Astrocyte (in vitro differentiated cells and primary cell): ENCODE measurements at regions not wholly inside any gene's neighbourhood (a gene's known extent, or its start where the extent isn't known, plus 50 kb on each side); places are given as distances from the start of the nearest gene placed in this dataset.

Source experiments
- DNase-seq: peaks from one replicate; pipeline ENCODE4 v3.0.0-alpha.2; 2010; ENCODE audit warnings: low read depth
- FAIRE-seq: peaks from 2 replicates; lab custom pipeline; 2011; peaks lifted over from hg19 to GRCh38; lab: Jason Lieb, UNC
- H2AFZ ChIP-seq: 2 replicates; pipeline ENCODE4 v1.6.0; 2012; ENCODE audit warnings: low read depth, low read length, inconsistent platforms
- H3K27ac ChIP-seq: 2 replicates; pipeline ENCODE4 v1.5.1; 2011; ENCODE audit warnings: low read depth, low read length, inconsistent platforms
- H3K27me3 ChIP-seq: 2 replicates; pipeline ENCODE4 v1.6.0; 2011; ENCODE audit warnings: low read length, inconsistent platforms; ENCODE audit not compliant: insufficient read depth
- H3K36me3 ChIP-seq: 2 replicates; pipeline ENCODE4 v1.5.1; 2011; ENCODE audit warnings: low read length, inconsistent platforms; ENCODE audit not compliant: insufficient read depth
- H3K4me1 ChIP-seq: 2 replicates; pipeline ENCODE4 v1.5.1; 2011; ENCODE audit warnings: low read length, inconsistent platforms; ENCODE audit not compliant: insufficient read depth
- H3K4me2 ChIP-seq: 2 replicates; pipeline ENCODE4 v1.6.0; 2012; ENCODE audit warnings: low read length, inconsistent platforms
- H3K4me3 ChIP-seq: 2 replicates; pipeline ENCODE4 v1.5.1; 2011; ENCODE audit warnings: low read depth, mild to moderate bottlenecking, low read length, inconsistent platforms; ENCODE audit not compliant: insufficient read depth
- H3K79me2 ChIP-seq: 2 replicates; pipeline ENCODE4 v1.6.0; 2012; ENCODE audit warnings: mild to moderate bottlenecking, low read length, inconsistent platforms; ENCODE audit not compliant: insufficient read depth
- H3K9ac ChIP-seq: 2 replicates; pipeline ENCODE4 v1.6.0; 2012; ENCODE audit warnings: mild to moderate bottlenecking, low read length, inconsistent platforms
- H3K9me3 ChIP-seq: 2 replicates; pipeline ENCODE4 v1.5.1; 2012; ENCODE audit warnings: low read depth, mild to moderate bottlenecking, low read length, inconsistent platforms; ENCODE audit not compliant: insufficient read depth
- H4K20me1 ChIP-seq: 2 replicates; pipeline ENCODE4 v1.6.0; 2012; ENCODE audit warnings: low read length, inconsistent platforms; ENCODE audit not compliant: insufficient read depth
- H3K27ac Mint-ChIP-seq: one replicate; pipeline ENCODE4 v1.8.0; 2021; ENCODE audit warnings: mild to moderate bottlenecking, mixed read lengths; ENCODE audit not compliant: unreplicated experiment
- H3K27me3 Mint-ChIP-seq: one replicate; pipeline ENCODE4 v1.8.0; 2021; ENCODE audit warnings: low read depth, mixed read lengths; ENCODE audit not compliant: unreplicated experiment
- H3K36me3 Mint-ChIP-seq: one replicate; pipeline ENCODE4 v1.8.0; 2021; ENCODE audit warnings: low read depth, mixed read lengths; ENCODE audit not compliant: unreplicated experiment
- H3K4me1 Mint-ChIP-seq: one replicate; pipeline ENCODE4 v1.8.0; 2021; ENCODE audit warnings: low read depth, mixed read lengths; ENCODE audit not compliant: unreplicated experiment
- H3K4me3 Mint-ChIP-seq: one replicate; pipeline ENCODE4 v1.8.0; 2021; ENCODE audit warnings: mild to moderate bottlenecking, moderate library complexity, mixed read lengths; ENCODE audit not compliant: unreplicated experiment
- H3K9me3 Mint-ChIP-seq: one replicate; pipeline ENCODE4 v1.8.0; 2021; ENCODE audit warnings: mild to moderate bottlenecking, mixed read lengths; ENCODE audit not compliant: unreplicated experiment
- CTCF ChIP-seq: IDR thresholded peaks from 2 replicates; pipeline ENCODE4 v1.5.1; 2011; ENCODE audit warnings: low read depth, mild to moderate bottlenecking, inconsistent platforms, low read length, moderate library complexity; ENCODE audit not compliant: insufficient read depth
- EZH2 ChIP-seq: IDR thresholded peaks from 2 replicates; pipeline ENCODE4 v1.6.1; 2012; ENCODE audit warnings: mild to moderate bottlenecking, low read length, inconsistent platforms; ENCODE audit not compliant: insufficient read depth

GRCh38 chr11:133727774-133728173 is 117.5 kb downstream of the SPATA19 start:
- Mint-ChIP-seq H3K4me3 (no peak overlapping the region), H3K27ac (no peak overlapping the region), H3K27me3 (peaks cover 21% of the 10 kb centered on the region), H3K36me3 (no peaks in the 10 kb centered on the region), H3K4me1 (no peaks in the 10 kb centered on the region), H3K9me3 (no peaks in the 10 kb centered on the region)
- no peak overlapping the region for H3K4me2 ChIP-seq
- no peak for DNase-seq
- no peaks in the 10 kb centered on the region for H3K9me3 ChIP-seq
- no peaks in the 10 kb centered on the region for H4K20me1 ChIP-seq
- no peak overlapping the region for H3K27ac ChIP-seq
- no peaks in the 10 kb centered on the region for H3K79me2 ChIP-seq
- no peaks in the 10 kb centered on the region for H3K27me3 ChIP-seq
- no peaks in the 10 kb centered on the region for H3K36me3 ChIP-seq
- H3K9ac ChIP-seq = no peak overlapping the region
- FAIRE-seq = no peak
- TF ChIP-seq CTCF (no peak), EZH2 (no peak)
- H2AFZ ChIP-seq = no peak overlapping the region
- H3K4me3 ChIP-seq = no peak overlapping the region
- H3K4me1 ChIP-seq = no peaks in the 10 kb centered on the region

GRCh38 chr11:133726542-133726941 is 118.8 kb downstream of the SPATA19 start:
- FAIRE-seq = no peak
- H3K27ac ChIP-seq = no peak overlapping the region
- TF ChIP-seq CTCF (no peak), EZH2 (no peak)

GRCh38 chr11:133724116-133724515 is 121.2 kb downstream of the SPATA19 start:
- Histone ChIP-seq H3K4me2 (no peak overlapping the region), H3K27me3 (no peaks in the 10 kb centered on the region), H3K4me1 (no peaks in the 10 kb centered on the region), H4K20me1 (no peaks in the 10 kb centered on the region), H3K9me3 (no peaks in the 10 kb centered on the region), H3K79me2 (no peaks in the 10 kb centered on the region), H3K4me3 (no peak overlapping the region), H3K27ac (no peak overlapping the region), H3K36me3 (no peaks in the 10 kb centered on the region), H2AFZ (no peak overlapping the region), H3K9ac (no peak overlapping the region)
- no peak for FAIRE-seq
- H3K9me3 Mint-ChIP-seq = no peaks in the 10 kb centered on the region
- H3K36me3 Mint-ChIP-seq = no peaks in the 10 kb centered on the region
- no peak for TF ChIP-seq EZH2
- TF ChIP-seq CTCF = no peak
- peaks cover 12% of the 10 kb centered on the region for H3K27me3 Mint-ChIP-seq
- no peak overlapping the region for H3K4me3 Mint-ChIP-seq
- H3K4me1 Mint-ChIP-seq = no peaks in the 10 kb centered on the region
- no peak for DNase-seq
- H3K27ac Mint-ChIP-seq = no peak overlapping the region

More at GRCh38 chr11:133726542-133726941, 118.8 kb downstream of the SPATA19 start:
- Mint-ChIP-seq H3K9me3 (no peaks in the 10 kb centered on the region), H3K27me3 (peaks cover 17% of the 10 kb centered on the region), H3K4me3 (no peak overlapping the region), H3K36me3 (no peaks in the 10 kb centered on the region), H3K4me1 (no peaks in the 10 kb centered on the region), H3K27ac (no peak overlapping the region)
- no peak overlapping the region for H3K4me3 ChIP-seq
- H4K20me1 ChIP-seq = no peaks in the 10 kb centered on the region
- H3K27me3 ChIP-seq = no peaks in the 10 kb centered on the region
- no peak overlapping the region for H3K9ac ChIP-seq
- DNase-seq = no peak
- no peak overlapping the region for H3K4me2 ChIP-seq
- no peaks in the 10 kb centered on the region for H3K9me3 ChIP-seq
- no peaks in the 10 kb centered on the region for H3K79me2 ChIP-seq
- no peaks in the 10 kb centered on the region for H3K4me1 ChIP-seq
- no peak overlapping the region for H2AFZ ChIP-seq
- H3K36me3 ChIP-seq = no peaks in the 10 kb centered on the region
